HG03045 (cell line): ENCODE measurements at regions not wholly inside any gene's neighbourhood (a gene's known extent, or its start where the extent isn't known, plus 50 kb on each side); places are given as distances from the start of the nearest gene placed in this dataset.
"Not testable (repeated sequence)": the region's sequence is repeated elsewhere in the genome, so short reads cannot be mapped to it uniquely, and the experiment has no call there.

ENCODE experiments used
- ATAC-seq: cut with Tn5 transposase; IDR thresholded peaks from one replicate; pipeline ENCODE4 v1.9.1; 2021; ENCODE audit warnings: mild to moderate bottlenecking, moderate library complexity; ENCODE audit not compliant: unreplicated experiment

DNA sequence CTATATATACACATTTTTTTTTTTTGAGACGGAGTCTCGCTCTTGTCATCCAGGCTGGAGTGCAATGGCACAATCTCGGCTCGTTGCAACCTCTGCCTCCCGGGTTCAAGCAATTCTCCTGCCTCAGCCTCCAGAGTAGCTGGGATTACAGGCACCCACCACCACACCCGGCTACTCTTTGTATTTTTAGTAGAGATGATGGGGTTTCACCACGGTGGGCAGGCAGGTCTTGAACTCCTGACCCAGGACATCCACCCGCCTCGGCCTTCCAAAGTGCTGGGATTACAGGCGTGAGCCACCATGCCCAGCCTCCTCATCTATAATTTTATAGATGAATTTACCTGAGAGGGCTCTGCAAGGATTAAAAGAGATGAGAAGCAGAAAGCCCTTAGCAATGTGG is 274.0 kb downstream of the FAM43A start:
- not testable (repeated sequence) for ATAC-seq

- ATAC-seq = no peak
These were observed 274.9 kb downstream of the FAM43A start for GRCh38 chr3:194960446-194961032.

- no peak for ATAC-seq
These were observed 275.5 kb downstream of the FAM43A start for GRCh38 chr3:194961149-194961548.

DNA sequence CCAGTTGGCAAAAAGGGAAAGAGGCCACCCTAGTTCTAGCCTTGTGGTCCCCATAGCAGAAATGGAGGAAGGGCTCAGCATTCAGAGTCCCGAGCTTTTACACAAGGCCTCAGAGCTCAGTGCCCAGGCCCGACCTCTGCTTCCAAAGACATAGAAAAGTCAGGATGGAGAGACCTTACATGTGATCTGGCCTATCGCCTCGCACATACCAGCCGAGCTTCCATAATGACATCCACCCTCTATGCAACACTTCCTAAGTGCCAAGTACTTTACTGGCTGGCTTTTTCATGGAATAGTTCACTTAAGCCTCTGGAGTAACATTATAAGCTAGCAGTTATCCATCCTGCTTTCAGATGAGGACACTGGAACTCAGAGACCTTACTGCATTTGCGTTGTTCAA is 275.9 kb downstream of the FAM43A start:
- no peak for ATAC-seq

DNA sequence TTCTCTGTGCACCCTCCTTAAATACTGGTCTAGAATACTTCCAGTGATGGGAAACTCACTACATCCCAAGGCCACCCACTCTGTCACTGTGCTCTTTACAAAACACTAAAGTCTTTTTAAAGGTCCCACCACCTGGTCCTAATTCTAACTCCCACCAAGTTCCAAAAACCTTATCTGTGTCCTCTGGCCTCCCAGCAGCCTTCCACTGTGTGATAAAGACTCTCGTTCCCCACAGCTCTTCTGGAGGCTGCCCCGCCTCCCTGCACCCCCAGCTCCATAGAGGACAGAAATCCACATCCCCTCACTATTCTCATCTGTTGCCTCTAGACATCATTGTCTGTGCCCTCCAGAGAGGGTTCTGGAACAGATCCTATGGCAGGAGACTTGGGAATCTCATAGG is 276.4 kb downstream of the FAM43A start:
- ATAC-seq = no peak

GRCh38 chr3:194964809-194965208 is 279.1 kb downstream of the FAM43A start:
- no peak for ATAC-seq

GRCh38 chr3:194967151-194968117 is 281.8 kb downstream of the FAM43A start:
- ATAC-seq = no peak

- ATAC-seq = no peak
These were observed 284.4 kb downstream of the FAM43A start for GRCh38 chr3:194970066-194970465.

DNA sequence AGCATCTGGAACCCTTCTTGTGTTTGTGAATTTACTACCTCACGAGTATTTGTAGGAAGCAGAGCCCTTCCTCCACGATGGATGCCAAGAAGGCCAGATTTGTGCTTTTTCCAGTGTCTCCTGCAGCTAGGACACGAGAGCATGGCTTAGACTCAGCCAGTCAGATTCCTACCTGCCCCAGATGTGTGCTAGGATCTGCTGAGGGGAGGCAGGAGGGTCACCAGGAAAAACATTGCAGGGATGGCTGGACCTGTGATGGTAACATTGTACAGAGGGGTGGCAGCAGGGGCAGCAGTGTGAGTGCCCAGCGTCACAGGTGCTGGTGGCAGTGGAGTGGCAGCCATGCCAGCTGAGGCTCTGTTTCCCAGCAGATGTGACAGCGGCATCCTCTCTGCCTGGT is 285.3 kb downstream of the FAM43A start:
- no peak for ATAC-seq

DNA sequence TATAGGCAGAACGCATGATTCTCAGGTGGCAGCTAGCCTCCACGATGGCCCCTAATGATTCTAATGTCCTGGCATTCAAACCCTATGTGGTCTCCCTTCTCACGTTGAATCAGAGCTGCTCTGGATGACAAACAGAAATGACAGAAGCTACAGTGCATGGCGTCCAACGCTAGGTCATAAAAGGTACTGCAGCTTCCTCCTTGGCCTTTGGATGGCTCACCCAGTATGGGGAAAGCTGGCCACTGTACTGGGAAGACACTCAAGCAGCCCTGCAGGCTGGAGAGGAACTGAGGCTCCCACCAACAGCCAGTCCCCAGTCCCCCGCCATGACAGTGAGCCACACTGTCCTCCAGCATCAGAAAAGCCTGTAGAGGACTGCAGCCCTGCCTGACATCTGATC is 286.3 kb downstream of the FAM43A start:
- ATAC-seq = no peak

DNA sequence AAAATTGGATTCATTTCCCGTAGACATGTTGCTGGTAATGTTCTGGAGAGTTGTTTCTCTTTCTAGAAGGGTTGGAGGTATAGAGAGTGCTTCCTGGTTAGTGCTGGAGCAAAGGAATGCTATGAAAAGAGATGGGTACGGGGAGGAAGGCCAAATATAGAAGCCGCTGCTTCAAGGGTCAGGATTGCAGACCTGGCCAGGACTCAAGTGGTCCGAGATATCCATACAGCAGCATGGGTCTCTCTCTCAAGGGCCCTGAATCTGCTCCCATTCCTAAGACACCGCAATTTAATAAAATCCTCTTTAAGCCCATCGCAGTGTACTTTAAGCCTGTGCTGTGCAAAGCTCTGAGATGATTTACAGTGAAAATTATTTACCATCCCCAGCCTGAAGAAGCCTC is 287.0 kb downstream of the FAM43A start:
- ATAC-seq = no peak

DNA sequence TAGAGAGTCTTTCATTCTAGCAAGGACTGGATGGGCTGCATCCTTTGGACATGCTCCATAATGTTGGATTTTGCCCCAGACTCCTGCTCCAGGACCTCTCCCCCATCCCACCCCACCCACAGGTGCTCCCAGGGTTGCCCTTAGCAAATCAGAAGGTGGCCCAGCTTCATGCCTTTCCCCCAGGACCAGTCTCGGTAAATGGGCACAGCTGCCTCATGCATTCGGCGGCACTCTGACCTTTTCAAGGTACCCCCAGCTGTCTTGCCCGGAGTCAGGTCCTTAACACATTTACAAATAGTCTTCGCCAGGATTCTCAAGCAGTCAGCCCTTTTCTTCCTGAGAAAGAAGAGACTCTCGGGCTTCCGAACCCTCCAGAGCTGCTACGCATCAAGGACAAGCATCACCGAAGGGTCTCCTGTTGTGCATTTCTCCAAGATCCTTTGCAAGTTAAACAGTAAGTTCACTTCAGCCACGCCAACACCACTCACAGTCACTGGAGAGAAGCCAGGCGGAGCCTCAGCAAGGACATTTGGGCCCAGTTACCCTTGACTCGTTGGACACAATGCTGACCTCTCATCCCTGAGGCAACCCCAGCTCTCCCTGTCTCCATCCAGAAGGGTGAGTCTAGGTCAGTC is 287.8 kb downstream of the FAM43A start:
- ATAC-seq = no peak

DNA sequence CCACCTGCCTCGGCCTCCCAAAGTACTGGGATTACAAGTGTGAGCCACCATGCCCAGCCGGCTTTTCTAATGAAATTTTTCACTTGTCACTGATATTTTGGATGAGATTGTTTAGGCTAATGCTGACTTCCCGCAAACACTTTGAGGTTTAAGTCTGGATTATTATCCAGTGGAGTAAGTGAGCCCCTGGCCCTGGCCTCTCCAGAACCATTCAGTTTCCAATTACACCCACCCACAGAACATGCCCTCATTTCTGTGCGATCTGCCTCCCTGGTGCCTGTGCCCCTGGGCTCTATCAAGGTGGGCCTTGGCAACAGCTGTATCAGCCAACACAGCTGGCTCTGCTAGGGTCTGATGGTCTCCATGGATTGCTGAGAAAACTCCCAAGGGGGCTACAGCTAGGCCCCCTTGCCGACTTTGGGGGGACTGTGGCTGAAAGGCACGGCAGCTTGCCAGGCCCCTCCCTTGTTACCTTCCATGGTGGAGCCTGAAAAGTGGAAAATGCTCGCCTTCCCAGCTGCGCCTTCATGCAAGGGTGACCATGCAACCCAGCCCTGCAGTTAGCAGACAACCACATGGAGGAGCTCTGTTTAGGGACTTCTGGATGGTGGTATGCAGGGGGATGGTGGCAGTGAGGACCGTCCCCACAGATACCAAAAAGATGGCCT is 288.9 kb downstream of the FAM43A start:
- no peak for ATAC-seq

DNA sequence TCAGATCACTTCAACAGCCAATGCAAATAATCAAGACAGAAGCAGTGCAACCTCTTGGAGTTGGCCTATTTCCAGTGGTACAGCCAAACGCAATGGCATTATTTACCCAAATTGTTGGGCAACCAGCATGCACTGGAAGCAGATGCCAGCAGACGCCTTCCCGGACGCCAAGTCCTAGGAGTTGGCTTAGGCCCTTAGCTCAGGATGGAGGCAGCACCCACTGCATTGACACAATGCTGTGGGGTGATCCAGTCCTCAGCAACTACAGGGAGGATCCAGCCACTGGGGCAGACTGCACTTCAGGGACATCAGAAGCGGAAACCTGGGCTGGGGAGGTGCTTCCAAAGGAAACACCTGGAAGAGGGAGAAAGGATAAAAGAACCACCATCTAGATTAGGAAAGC is 290.4 kb downstream of the FAM43A start:
- ATAC-seq = no peak

DNA sequence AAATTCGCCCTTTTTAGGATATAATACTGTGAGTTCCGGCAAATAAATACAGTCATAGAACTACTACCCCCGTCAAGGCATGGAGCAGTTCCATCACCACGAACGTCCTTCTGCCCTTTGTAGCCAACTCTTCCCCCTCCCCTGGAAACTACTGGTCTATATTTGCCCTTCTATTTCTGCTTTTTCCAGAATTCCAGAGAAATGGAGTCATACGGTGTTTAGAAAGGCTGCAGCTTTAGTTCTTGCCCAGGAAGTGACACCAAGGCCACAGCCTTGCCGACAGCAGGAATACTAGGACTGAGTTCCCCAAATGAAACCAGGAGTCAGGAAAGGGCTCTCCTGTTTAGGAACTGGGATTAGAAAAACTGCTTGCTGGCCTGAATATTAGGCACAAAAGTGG is 291.2 kb downstream of the FAM43A start:
- no peak for ATAC-seq

GRCh38 chr3:194977356-194977755 is 291.7 kb downstream of the FAM43A start:
- ATAC-seq = no peak

GRCh38 chr3:194979173-194979572 is 291.8 kb downstream of the XXYLT1 start:
- no peak for ATAC-seq

- no peak for ATAC-seq
These were observed 288.5 kb downstream of the XXYLT1 start for GRCh38 chr3:194982472-194982871.

DNA sequence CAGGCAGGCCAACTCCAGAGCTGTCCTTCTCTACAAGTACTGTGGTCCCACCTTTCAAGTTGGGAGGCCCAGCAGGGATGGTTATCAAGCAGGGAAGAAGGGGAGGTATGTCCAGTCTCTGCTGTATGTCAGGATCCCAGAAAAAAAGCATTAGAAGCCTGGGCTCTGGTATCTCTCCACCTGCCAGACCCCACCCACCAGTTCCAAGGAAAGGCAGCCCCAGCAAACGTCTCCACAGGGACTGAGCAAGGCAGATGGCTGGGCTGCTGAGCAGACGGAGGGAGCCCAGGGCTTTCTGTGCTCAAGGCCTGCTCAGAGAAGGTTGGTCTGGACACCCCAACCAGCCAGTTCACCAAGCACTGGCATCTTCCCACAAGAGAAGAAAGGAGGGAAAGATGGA is 287.8 kb downstream of the XXYLT1 start:
- no peak for ATAC-seq

DNA sequence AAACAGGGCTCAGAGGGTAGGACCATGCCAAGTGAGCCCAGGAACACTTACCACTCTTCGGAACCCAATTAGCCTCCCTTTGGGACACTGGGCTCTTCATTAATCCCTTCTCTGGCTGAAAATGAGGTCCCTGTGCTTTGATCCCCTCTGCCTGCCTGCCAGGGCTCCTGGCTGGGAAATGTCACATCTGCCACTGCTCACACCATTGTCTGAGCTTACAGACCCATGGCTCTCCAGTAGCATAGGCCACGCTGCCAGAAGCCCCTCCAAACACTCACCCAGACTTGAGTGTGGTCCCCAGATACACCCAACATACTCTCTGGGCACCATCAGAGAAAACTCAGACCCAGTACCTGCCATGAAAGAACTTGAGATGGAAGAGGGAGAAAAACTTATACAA is 287.3 kb downstream of the XXYLT1 start:
- ATAC-seq = no peak

DNA sequence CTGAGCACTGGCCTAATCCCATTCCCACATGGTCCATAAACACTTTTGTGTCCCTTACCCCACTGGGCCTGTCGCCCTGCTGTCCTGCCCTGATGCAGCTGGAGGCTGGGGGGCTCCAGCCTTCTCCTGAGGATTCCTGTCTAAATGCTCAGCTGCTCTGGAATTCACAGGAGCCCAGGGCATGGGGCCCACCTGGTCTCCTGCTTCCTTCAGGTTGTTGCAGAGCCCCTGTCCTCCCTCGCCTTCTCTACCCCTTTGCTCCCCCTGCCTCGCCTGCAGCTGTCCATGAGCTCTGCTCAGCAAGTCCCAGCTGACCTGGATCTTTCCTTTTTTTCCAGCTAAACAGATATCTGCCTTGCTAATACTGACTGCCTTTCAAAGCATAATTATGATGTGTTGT is 286.9 kb downstream of the XXYLT1 start:
- ATAC-seq = no peak
